Fibroblast of skin of right quadriceps (primary cell): ENCODE measurements at regions not wholly inside any gene's neighbourhood (a gene's known extent, or its start where the extent isn't known, plus 50 kb on each side); places are given as distances from the start of the nearest gene placed in this dataset.

Source experiments
- DNase-seq: peaks from one replicate; pipeline ENCODE4 v3.0.0-alpha.2; 2013

- no peak for DNase-seq
Measured at GRCh38 chr5:62130107-62130506, 175.9 kb upstream of the KIF2A start.

- DNase-seq, result peak; percentile 50
Measured at GRCh38 chr5:62132276-62132675, 173.7 kb upstream of the KIF2A start.

- DNase-seq, result no peak
Measured at GRCh38 chr5:62133426-62133825, 172.6 kb upstream of the KIF2A start.

GRCh38 chr5:62134811-62135210 lies 171.2 kb upstream of the KIF2A start:
- DNase-seq, result peak; percentile 47

- no peak for DNase-seq
Measured at GRCh38 chr5:62137628-62138027, 168.4 kb upstream of the KIF2A start.

- no peak for DNase-seq
Measured at GRCh38 chr5:62138607-62139006, 167.4 kb upstream of the KIF2A start.

- no peak for DNase-seq
Measured at GRCh38 chr5:62139741-62140140, 166.3 kb upstream of the KIF2A start.

- DNase-seq, result no peak
Measured at GRCh38 chr5:62142351-62142750, 163.7 kb upstream of the KIF2A start.

GRCh38 chr5:62143268-62144229 lies 162.5 kb upstream of the KIF2A start:
- DNase-seq, result peak; percentile 43

GRCh38 chr5:62144401-62145022 lies 161.5 kb upstream of the KIF2A start:
- no peak for DNase-seq

- DNase-seq, result no peak
Measured at GRCh38 chr5:62149879-62150278, 156.1 kb upstream of the KIF2A start.

GRCh38 chr5:62152394-62153087 lies 153.5 kb upstream of the KIF2A start:
- DNase-seq, result no peak

- no peak for DNase-seq
Measured at GRCh38 chr5:62154758-62155157, 151.2 kb upstream of the KIF2A start.

GRCh38 chr5:62155988-62156387 lies 150.0 kb upstream of the KIF2A start:
- no peak for DNase-seq

GRCh38 chr5:62167561-62168057 lies 138.4 kb upstream of the KIF2A start:
- DNase-seq, result no peak

GRCh38 chr5:62168506-62169281 lies 137.3 kb upstream of the KIF2A start:
- DNase-seq, result no peak

- DNase-seq, result no peak
Measured at GRCh38 chr5:62178258-62178657, 127.7 kb upstream of the KIF2A start.

GRCh38 chr5:62182802-62183201 lies 123.2 kb upstream of the KIF2A start:
- no peak for DNase-seq

- no peak for DNase-seq
Measured at GRCh38 chr5:62183727-62184126, 122.3 kb upstream of the KIF2A start.

GRCh38 chr5:62184444-62184843 lies 121.6 kb upstream of the KIF2A start:
- DNase-seq, result no peak

- DNase-seq, result no peak
Measured at GRCh38 chr5:62190173-62190572, 115.8 kb upstream of the KIF2A start.

GRCh38 chr5:62190931-62191330 lies 115.1 kb upstream of the KIF2A start:
- no peak for DNase-seq

GRCh38 chr5:62192958-62193357 lies 113.0 kb upstream of the KIF2A start:
- DNase-seq, result no peak
